IMR-90 (cell line): ENCODE measurements at regions not wholly inside any gene's neighbourhood (a gene's known extent, or its start where the extent isn't known, plus 50 kb on each side); places are given as distances from the start of the nearest gene placed in this dataset.

Source experiments
- ATAC-seq: fragments of 200-7000 bp; cut with Tn5 transposase; 2 replicates; pipeline ENCODE4 v1.9.1; 2020; ENCODE audit warnings: low read depth, mild to moderate bottlenecking, moderate library complexity
- BruUV-seq: library from RNA; stranded (reverse); fragments of 400-500 nt; replicated peaks from 2 replicates; lab custom pipeline; 2021; lab: Mats Ljungman, UMichigan
- CTCF ChIA-PET: fragments of 300-600 bp; formaldehyde crosslinking; extraction: SDS; loops from one replicate; lab custom pipeline; 2021; ENCODE audit warnings: antibody characterized with exemption; lab: Yijun Ruan, JAX
- POLR2A ChIA-PET: fragments of 300-600 bp; sonication (Branson Sonifier 250); formaldehyde crosslinking; loops from one replicate; lab custom pipeline; 2022; ENCODE audit warnings: antibody characterized with exemption; ENCODE audit not compliant: unreplicated experiment; lab: Charles Lee
- DNase-seq: peaks from one replicate; pipeline ENCODE4 v3.0.0; 2013
- H2AFZ ChIP-seq: replicated peaks from 2 replicates; pipeline ENCODE3; 2013; ENCODE audit warnings: low read length, mild to moderate bottlenecking; ENCODE audit not compliant: poor library complexity
- H2AK5ac ChIP-seq: 2 replicates; pipeline ENCODE4 v1.6.1; 2013; ENCODE audit warnings: low read depth, low read length, inconsistent platforms
- H2AK9ac ChIP-seq: replicated peaks from 2 replicates; pipeline ENCODE3; 2013; ENCODE audit warnings: mild to moderate bottlenecking, low read depth, low read length, moderate library complexity; ENCODE audit not compliant: poor library complexity
- H2BK120ac ChIP-seq: 2 replicates; pipeline ENCODE4 v1.6.1; 2013; ENCODE audit warnings: low read depth, low read length, inconsistent platforms
- H2BK15ac ChIP-seq: 3 replicates; pipeline ENCODE4 v1.6.1; 2013; ENCODE audit warnings: low read depth, low read length, inconsistent platforms
- H2BK20ac ChIP-seq: 2 replicates; pipeline ENCODE4 v1.6.1; 2013; ENCODE audit warnings: low read depth, mild to moderate bottlenecking, inconsistent platforms, low read length, moderate library complexity
- H2BK5ac ChIP-seq: 2 replicates; pipeline ENCODE4 v1.6.1; 2013; ENCODE audit warnings: mild to moderate bottlenecking, low read depth, low read length, inconsistent platforms; ENCODE audit not compliant: poor library complexity, severe bottlenecking
- H3K14ac ChIP-seq: replicated peaks from 2 replicates; pipeline ENCODE4 v1.6.1; 2013; ENCODE audit warnings: low read depth, low read length, inconsistent platforms
- H3K18ac ChIP-seq: 2 replicates; pipeline ENCODE4 v1.6.1; 2013; ENCODE audit warnings: low read depth, low read length, control low read depth
- H3K23ac ChIP-seq: 2 replicates; pipeline ENCODE4 v1.6.1; 2013; ENCODE audit warnings: low read depth, low read length, inconsistent platforms
- H3K27ac ChIP-seq: 2 replicates; pipeline ENCODE4 v1.5.1; 2013; ENCODE audit warnings: mild to moderate bottlenecking, control low read depth, low read length; ENCODE audit not compliant: insufficient read depth
- H3K27me3 ChIP-seq: 2 replicates; pipeline ENCODE4 v1.6.1; 2013; ENCODE audit warnings: low read length; ENCODE audit not compliant: control insufficient read depth, insufficient read depth
- H3K36me3 ChIP-seq: 2 replicates; pipeline ENCODE4 v1.6.1; 2013; ENCODE audit warnings: low read length, mixed read lengths; ENCODE audit not compliant: control insufficient read depth, insufficient read depth
- H3K4ac ChIP-seq: 2 replicates; pipeline ENCODE4 v1.6.1; 2013; ENCODE audit warnings: low read depth, low read length, inconsistent platforms
- H3K4me1 ChIP-seq: 2 replicates; pipeline ENCODE4 v1.6.1; 2013; ENCODE audit warnings: low read length, mixed read lengths; ENCODE audit not compliant: control insufficient read depth, insufficient read depth
- H3K4me2 ChIP-seq: 2 replicates; pipeline ENCODE4 v1.6.1; 2013; ENCODE audit warnings: low read depth, mild to moderate bottlenecking, control low read depth, low read length, moderate library complexity
- H3K4me3 ChIP-seq: 2 replicates; pipeline ENCODE4 v1.5.1; 2013; ENCODE audit warnings: low read depth, mild to moderate bottlenecking, control low read depth, low read length, moderate library complexity; ENCODE audit not compliant: insufficient read depth
- H3K56ac ChIP-seq: 2 replicates; pipeline ENCODE4 v1.6.1; 2013; ENCODE audit warnings: low read length, inconsistent platforms; ENCODE audit not compliant: insufficient read depth; ENCODE audit errors: extremely low read depth
- H3K79me1 ChIP-seq, 2 experiments: 2 replicates each; pipeline ENCODE4 v1.6.1; 2013; ENCODE audit warnings: low read length in 2 of 2, inconsistent platforms in 1 of 2, low read depth in 1 of 2
- H3K9ac ChIP-seq: 2 replicates; pipeline ENCODE4 v1.6.1; 2013; ENCODE audit warnings: low read depth, low read length, control low read depth
- H3K9me1 ChIP-seq: 2 replicates; pipeline ENCODE4 v1.6.1; 2013; ENCODE audit warnings: low read length, inconsistent platforms; ENCODE audit not compliant: insufficient read depth
- H3K9me3 ChIP-seq: 2 replicates; pipeline ENCODE4 v1.6.1; 2013; ENCODE audit warnings: low read length; ENCODE audit not compliant: control insufficient read depth, insufficient read depth
- H4K20me1 ChIP-seq: 2 replicates; pipeline ENCODE4 v1.6.1; 2013; ENCODE audit warnings: low read length, inconsistent platforms; ENCODE audit not compliant: insufficient read depth
- H4K5ac ChIP-seq: 2 replicates; pipeline ENCODE4 v1.6.1; 2013; ENCODE audit warnings: mild to moderate bottlenecking, low read depth, low read length, control low read depth
- H4K8ac ChIP-seq, 2 experiments: 2 replicates each; pipeline ENCODE4 v1.6.1; 2013; ENCODE audit warnings: low read depth in 2 of 2, low read length in 2 of 2, control low read depth in 1 of 2, inconsistent platforms in 1 of 2
- H4K91ac ChIP-seq: 2 replicates; pipeline ENCODE4 v1.6.1; 2013; ENCODE audit warnings: low read depth, low read length, inconsistent platforms; ENCODE audit not compliant: insufficient read depth
- BHLHE40 ChIP-seq: fragments of 150-350 bp; IDR thresholded peaks from 2 replicates; pipeline ENCODE4 v1.6.1; 2016; ENCODE audit warnings: mild to moderate bottlenecking, low read depth, low read length
- CEBPB ChIP-seq: IDR thresholded peaks from 2 replicates; pipeline ENCODE4 v1.6.1; 2012; ENCODE audit warnings: low read depth, low read length, improper control_type of control experiment
- CHD1 ChIP-seq: IDR thresholded peaks from 2 replicates; pipeline ENCODE4 v1.6.1; 2012; ENCODE audit warnings: low read depth, low read length, improper control_type of control experiment
- ELK1 ChIP-seq: fragments of 150-350 bp; IDR thresholded peaks from 2 replicates; pipeline ENCODE4 v1.6.1; 2016; ENCODE audit warnings: low read depth, mild to moderate bottlenecking, low read length, moderate library complexity, borderline replicate concordance
- FOS ChIP-seq: fragments of 150-350 bp; IDR thresholded peaks from 2 replicates; pipeline ENCODE4 v1.6.1; 2016; ENCODE audit warnings: low read depth, low read length
- MAFK ChIP-seq: IDR thresholded peaks from 2 replicates; pipeline ENCODE4 v1.6.1; 2012; ENCODE audit warnings: low read depth, low read length, improper control_type of control experiment
- MAZ ChIP-seq: IDR thresholded peaks from 2 replicates; pipeline ENCODE4 v1.6.1; 2012; ENCODE audit warnings: low read depth, mild to moderate bottlenecking, low read length, improper control_type of control experiment, moderate library complexity, borderline replicate concordance
- MXI1 ChIP-seq: IDR thresholded peaks from 2 replicates; pipeline ENCODE4 v1.6.1; 2012; ENCODE audit warnings: low read depth, mild to moderate bottlenecking, low read length, moderate library complexity, borderline replicate concordance
- NFE2L2 ChIP-seq: fragments of 150-350 bp; IDR thresholded peaks from 2 replicates; pipeline ENCODE4 v1.6.1; 2016; ENCODE audit warnings: low read depth, mild to moderate bottlenecking, low read length
- POLR2A ChIP-seq: IDR thresholded peaks from 2 replicates; pipeline ENCODE4 v1.6.1; 2012; ENCODE audit warnings: mild to moderate bottlenecking, low read depth, low read length
- RAD21 ChIP-seq: IDR thresholded peaks from 2 replicates; pipeline ENCODE4 v1.6.1; 2012; ENCODE audit warnings: low read length, improper control_type of control experiment
- RCOR1 ChIP-seq: IDR thresholded peaks from 2 replicates; pipeline ENCODE4 v1.6.1; 2012; ENCODE audit warnings: mild to moderate bottlenecking, low read length, improper control_type of control experiment; ENCODE audit not compliant: insufficient replicate concordance
- RFX5 ChIP-seq: IDR thresholded peaks from 2 replicates; pipeline ENCODE4 v1.8.0; 2012; ENCODE audit warnings: low read depth, mild to moderate bottlenecking, low read length, moderate library complexity
- SMC3 ChIP-seq: fragments of 150-350 bp; IDR thresholded peaks from 2 replicates; pipeline ENCODE4 v1.6.1; 2016; ENCODE audit warnings: low read depth, mild to moderate bottlenecking, antibody characterized with exemption, low read length, moderate library complexity
- WGBS, 2 experiments: methylation state at CpG; one replicate each; pipeline versions ENCODE4 v1.1.5 to v1.1.7; 2013; ENCODE audit warnings: missing lambda C conversion rate in 2 of 2; ENCODE audit not compliant: insufficient read length in 1 of 2; ENCODE audit errors: extremely low coverage in 2 of 2; 5-methylcytosine and 5-hydroxymethylcytosine counted together
- dilution Hi-C: fragments of 300-500 bp; cut with HindIII; formaldehyde crosslinking; loops from one replicate; pipeline ENCODE4 v1.14.3; 2018; ENCODE audit warnings: low sequenced_read_pairs; ENCODE audit not compliant: unreplicated experiment
- in situ Hi-C: fragments of 300-500 bp; cut with MboI; formaldehyde crosslinking; loops from 3 replicates; pipeline ENCODE4 v1.14.3; 2019; ENCODE audit warnings: low sequenced_read_pairs, inconsistent platforms, mixed read lengths
- intact Hi-C: fragments of 100-400 bp; cut with micrococcal nuclease; formaldehyde crosslinking; loops from 2 replicates; pipeline ENCODE4 v1.10.0; 2022
- TF ChIP-seq, protein P1 (sequence below): fragments of 150-350 bp; IDR thresholded peaks from 2 replicates; pipeline ENCODE4 v1.6.1; 2017; ENCODE audit warnings: mild to moderate bottlenecking, antibody characterized with exemption, low read length, low read depth
- TF ChIP-seq, protein P2 (sequence below): conservative IDR thresholded peaks from 2 replicates; pipeline ENCODE4 v1.5.1; 2012; ENCODE audit warnings: mild to moderate bottlenecking, low read depth, low read length, improper control_type of control experiment

DNA sequence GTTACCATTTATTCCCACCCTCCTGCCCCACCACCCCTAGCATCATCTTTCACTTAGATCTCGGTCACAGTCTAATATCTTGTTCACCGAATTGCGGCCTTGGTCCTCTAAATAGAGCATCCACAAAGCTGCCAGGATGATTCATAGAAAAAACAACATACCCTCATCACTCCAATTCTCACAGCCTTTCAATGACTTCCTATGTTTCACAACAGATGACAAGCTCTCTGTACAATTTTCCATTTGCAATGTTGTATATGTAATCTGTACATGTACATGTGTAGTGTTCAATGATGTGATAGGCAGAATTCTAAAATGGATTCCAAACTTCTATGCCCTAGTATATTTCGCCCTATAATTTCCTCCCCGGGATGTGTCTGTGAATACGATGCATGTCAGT is 675.6 kb upstream of the CELF4 start:
- Histone ChIP-seq H2AFZ (no peak overlapping the region), H4K5ac (no peak overlapping the region), H3K4me1 (no peaks in the 10 kb centered on the region), H3K4me3 (no peak overlapping the region), H3K9ac (no peak overlapping the region), H3K23ac (no peak overlapping the region), H2BK15ac (no peak overlapping the region), H2AK9ac (no peak overlapping the region), H3K56ac (no peak overlapping the region), H2BK20ac (no peak overlapping the region), H3K9me3 (peaks cover 4% of the 10 kb centered on the region), H2BK120ac (no peak overlapping the region), H4K8ac (no peak overlapping the region), H2AK5ac (no peak overlapping the region), H3K27me3 (no peaks in the 10 kb centered on the region), H3K36me3 (no peaks in the 10 kb centered on the region), H2BK5ac (no peak overlapping the region), H3K18ac (no peak overlapping the region), H3K14ac (no peak overlapping the region), H4K20me1 (no peaks in the 10 kb centered on the region), H3K27ac (no peak overlapping the region), H3K4ac (no peak overlapping the region), H3K4me2 (no peak overlapping the region), H3K9me1 (no peaks in the 10 kb centered on the region), H3K79me1 (no peaks in the 10 kb centered on the region), H4K91ac (no peak overlapping the region)
- no peak for TF ChIP-seq RFX5
- TF ChIP-seq POLR2A: no peak
- no peak for TF ChIP-seq BHLHE40
- no peak for TF ChIP-seq ELK1
- TF ChIP-seq FOS: no peak
- no peak for TF ChIP-seq CHD1
- TF ChIP-seq NFE2L2: no peak
- TF ChIP-seq, protein P1, sequence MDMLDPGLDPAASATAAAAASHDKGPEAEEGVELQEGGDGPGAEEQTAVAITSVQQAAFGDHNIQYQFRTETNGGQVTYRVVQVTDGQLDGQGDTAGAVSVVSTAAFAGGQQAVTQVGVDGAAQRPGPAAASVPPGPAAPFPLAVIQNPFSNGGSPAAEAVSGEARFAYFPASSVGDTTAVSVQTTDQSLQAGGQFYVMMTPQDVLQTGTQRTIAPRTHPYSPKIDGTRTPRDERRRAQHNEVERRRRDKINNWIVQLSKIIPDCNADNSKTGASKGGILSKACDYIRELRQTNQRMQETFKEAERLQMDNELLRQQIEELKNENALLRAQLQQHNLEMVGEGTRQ: no peak
- TF ChIP-seq MAZ: no peak
- TF ChIP-seq SMC3: no peak
- TF ChIP-seq MAFK: no peak
- no peak for TF ChIP-seq MXI1
- TF ChIP-seq RAD21: no peak
- TF ChIP-seq CEBPB: no peak
- TF ChIP-seq RCOR1: no peak
- TF ChIP-seq, protein P2, sequence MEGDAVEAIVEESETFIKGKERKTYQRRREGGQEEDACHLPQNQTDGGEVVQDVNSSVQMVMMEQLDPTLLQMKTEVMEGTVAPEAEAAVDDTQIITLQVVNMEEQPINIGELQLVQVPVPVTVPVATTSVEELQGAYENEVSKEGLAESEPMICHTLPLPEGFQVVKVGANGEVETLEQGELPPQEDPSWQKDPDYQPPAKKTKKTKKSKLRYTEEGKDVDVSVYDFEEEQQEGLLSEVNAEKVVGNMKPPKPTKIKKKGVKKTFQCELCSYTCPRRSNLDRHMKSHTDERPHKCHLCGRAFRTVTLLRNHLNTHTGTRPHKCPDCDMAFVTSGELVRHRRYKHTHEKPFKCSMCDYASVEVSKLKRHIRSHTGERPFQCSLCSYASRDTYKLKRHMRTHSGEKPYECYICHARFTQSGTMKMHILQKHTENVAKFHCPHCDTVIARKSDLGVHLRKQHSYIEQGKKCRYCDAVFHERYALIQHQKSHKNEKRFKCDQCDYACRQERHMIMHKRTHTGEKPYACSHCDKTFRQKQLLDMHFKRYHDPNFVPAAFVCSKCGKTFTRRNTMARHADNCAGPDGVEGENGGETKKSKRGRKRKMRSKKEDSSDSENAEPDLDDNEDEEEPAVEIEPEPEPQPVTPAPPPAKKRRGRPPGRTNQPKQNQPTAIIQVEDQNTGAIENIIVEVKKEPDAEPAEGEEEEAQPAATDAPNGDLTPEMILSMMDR: no peak
- ChIA-PET CTCF (no interaction called here), POLR2A (no interaction called here)
- in situ Hi-C loops (no loop called here), dilution Hi-C loops (no loop called here), intact Hi-C loops (no loop called here)
- no CpG with 5 or more reads among the region's 6 CpGs for WGBS, 2 experiments
- ATAC-seq: no peak
- no peak for DNase-seq
- no TSS peak for BruUV-seq
